OCI-LY3 (cell line): ENCODE measurements at regions not wholly inside any gene's neighbourhood (a gene's known extent, or its start where the extent isn't known, plus 50 kb on each side); places are given as distances from the start of the nearest gene placed in this dataset.

ENCODE experiments used
- EZH2phosphoT487 ChIP-seq: fragments of 200-600 bp; shearing (Covaris generic); IDR thresholded peaks from 2 replicates; pipeline ENCODE4 v1.6.1; 2018; ENCODE audit warnings: antibody characterized with exemption, mixed run types, low read depth
- TF ChIP-seq, protein P1 (sequence below): fragments of 200-600, 300-600 bp; sonication (generic); IDR thresholded peaks from 2 replicates; pipeline ENCODE4 v1.5.1; 2014; ENCODE audit warnings: antibody characterized with exemption, low read length, low read depth

DNA sequence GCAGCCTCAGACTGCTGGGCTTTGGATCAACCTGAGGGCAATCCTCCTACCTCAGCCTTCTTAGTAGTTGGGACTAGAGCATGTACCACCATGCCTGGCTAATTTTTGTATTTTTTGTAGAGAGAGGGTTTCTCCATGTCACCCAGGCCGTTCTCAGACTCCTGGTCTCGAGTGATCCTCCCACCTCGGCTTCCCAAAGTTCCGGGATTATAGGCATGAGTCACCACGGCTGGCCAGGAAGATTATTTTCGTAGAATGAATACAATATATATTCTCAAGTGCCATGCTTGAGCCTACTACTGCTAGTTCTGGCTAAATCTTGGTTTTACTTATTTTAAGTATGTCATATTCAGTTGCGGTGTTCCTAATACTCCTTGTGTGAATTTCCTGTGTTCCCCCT lies 88.2 kb upstream of the CLINT1 start:
- TF ChIP-seq, protein P1, sequence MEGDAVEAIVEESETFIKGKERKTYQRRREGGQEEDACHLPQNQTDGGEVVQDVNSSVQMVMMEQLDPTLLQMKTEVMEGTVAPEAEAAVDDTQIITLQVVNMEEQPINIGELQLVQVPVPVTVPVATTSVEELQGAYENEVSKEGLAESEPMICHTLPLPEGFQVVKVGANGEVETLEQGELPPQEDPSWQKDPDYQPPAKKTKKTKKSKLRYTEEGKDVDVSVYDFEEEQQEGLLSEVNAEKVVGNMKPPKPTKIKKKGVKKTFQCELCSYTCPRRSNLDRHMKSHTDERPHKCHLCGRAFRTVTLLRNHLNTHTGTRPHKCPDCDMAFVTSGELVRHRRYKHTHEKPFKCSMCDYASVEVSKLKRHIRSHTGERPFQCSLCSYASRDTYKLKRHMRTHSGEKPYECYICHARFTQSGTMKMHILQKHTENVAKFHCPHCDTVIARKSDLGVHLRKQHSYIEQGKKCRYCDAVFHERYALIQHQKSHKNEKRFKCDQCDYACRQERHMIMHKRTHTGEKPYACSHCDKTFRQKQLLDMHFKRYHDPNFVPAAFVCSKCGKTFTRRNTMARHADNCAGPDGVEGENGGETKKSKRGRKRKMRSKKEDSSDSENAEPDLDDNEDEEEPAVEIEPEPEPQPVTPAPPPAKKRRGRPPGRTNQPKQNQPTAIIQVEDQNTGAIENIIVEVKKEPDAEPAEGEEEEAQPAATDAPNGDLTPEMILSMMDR, result no peak
- no peak for TF ChIP-seq EZH2phosphoT487
